Kidney (tissue), 13 donors: ENCODE measurements at regions not wholly inside any gene's neighbourhood (a gene's known extent, or its start where the extent isn't known, plus 50 kb on each side); places are given as distances from the start of the nearest gene placed in this dataset.

Experiments
- DNase-seq, 5 donors: peaks; one replicate each; pipeline ENCODE4 v3.0.0-alpha.2; 2013 to 2020
- FAIRE-seq: peaks from 2 replicates; lab custom pipeline; 2012; peaks lifted over from hg19 to GRCh38; lab: Jason Lieb, UNC
- H3K27ac ChIP-seq, 2 donors: one replicate each; pipeline ENCODE4 v1.7.0; 2013; ENCODE audit warnings: low read depth in 2 of 2, low read length in 2 of 2, inconsistent platforms in 1 of 2
- H3K27me3 ChIP-seq: one replicate; pipeline ENCODE4 v1.7.1; 2013; ENCODE audit warnings: low read length, inconsistent platforms; ENCODE audit not compliant: control insufficient read depth, insufficient read depth
- H3K36me3 ChIP-seq, 3 donors: one replicate each; pipeline versions ENCODE4 v1.7.0 to v1.7.1; 2013; ENCODE audit warnings: low read length in 3 of 3, control low read depth in 1 of 3, inconsistent platforms in 1 of 3; ENCODE audit not compliant: insufficient read depth in 3 of 3, control insufficient read depth in 2 of 3
- H3K4me1 ChIP-seq, 3 donors: one replicate each; pipeline versions ENCODE4 v1.7.0 to v1.7.1; 2013; ENCODE audit warnings: low read length in 3 of 3, inconsistent platforms in 1 of 3, low read depth in 1 of 3; ENCODE audit not compliant: control insufficient read depth in 2 of 3, insufficient read depth in 2 of 3
- H3K4me3 ChIP-seq, 3 donors: one replicate each; pipeline versions ENCODE4 v1.7.0 to v1.8.1; 2013; ENCODE audit warnings: low read length in 3 of 3, control low read depth in 1 of 3, inconsistent platforms in 1 of 3
- H3K9ac ChIP-seq, 3 donors: one replicate each; pipeline versions ENCODE4 v1.7.0 to v1.7.1; 2013; ENCODE audit warnings: low read length in 3 of 3, control low read depth in 1 of 3, inconsistent platforms in 1 of 3
- H3K9me3 ChIP-seq, 3 donors: one replicate each; pipeline versions ENCODE4 v1.7.0 to v1.7.1; 2013; ENCODE audit warnings: low read length in 3 of 3, control low read depth in 1 of 3, inconsistent platforms in 1 of 3; ENCODE audit not compliant: control insufficient read depth in 2 of 3, insufficient read depth in 1 of 3
- intact Hi-C: fragments of 100-400 bp; cut with DNase I; formaldehyde crosslinking; loops from one replicate; pipeline ENCODE4 v1.11.1; 2022
- TF ChIP-seq, protein P1 (sequence below): IDR thresholded peaks from 3 replicates; pipeline ENCODE4 v1.5.1; 2012; ENCODE audit warnings: mild to moderate bottlenecking, moderate library complexity, borderline replicate concordance; ENCODE audit not compliant: insufficient read depth; ENCODE audit errors: extremely low read depth
- donor health status: control.
- donor health status: control.
- donor health status: control.
- donor health status: control.
- donor health status: control.
- donor health status: DM: yes; HTN: yes; CAD: no.
- donor health status: Normal renal cell carcinoma (clear cell type).

DNA sequence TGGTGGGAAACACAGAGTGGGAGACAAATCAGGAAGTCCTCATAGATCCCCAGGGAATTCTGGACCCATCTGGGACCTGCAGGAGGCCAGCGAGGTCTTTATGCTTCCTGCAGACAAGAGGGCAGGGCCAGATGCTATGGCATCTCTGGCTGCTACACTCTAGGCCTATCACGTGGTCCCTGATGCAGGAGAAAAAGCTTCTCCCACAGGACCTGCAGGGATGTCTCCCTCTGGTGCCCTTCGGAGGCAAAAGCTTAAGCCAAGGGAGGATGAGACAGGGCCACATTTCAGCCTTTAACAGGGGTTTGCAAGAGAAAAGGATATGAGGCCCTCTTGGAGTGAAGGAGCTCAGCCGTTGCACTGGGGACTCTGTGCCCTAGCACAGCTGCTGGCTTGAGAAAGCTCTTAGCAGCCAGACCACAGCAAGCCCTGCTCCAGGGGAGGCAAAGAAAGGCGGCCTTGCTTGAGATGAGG lies 243.0 kb downstream of the C1orf94 start:
- TF ChIP-seq, protein P1, sequence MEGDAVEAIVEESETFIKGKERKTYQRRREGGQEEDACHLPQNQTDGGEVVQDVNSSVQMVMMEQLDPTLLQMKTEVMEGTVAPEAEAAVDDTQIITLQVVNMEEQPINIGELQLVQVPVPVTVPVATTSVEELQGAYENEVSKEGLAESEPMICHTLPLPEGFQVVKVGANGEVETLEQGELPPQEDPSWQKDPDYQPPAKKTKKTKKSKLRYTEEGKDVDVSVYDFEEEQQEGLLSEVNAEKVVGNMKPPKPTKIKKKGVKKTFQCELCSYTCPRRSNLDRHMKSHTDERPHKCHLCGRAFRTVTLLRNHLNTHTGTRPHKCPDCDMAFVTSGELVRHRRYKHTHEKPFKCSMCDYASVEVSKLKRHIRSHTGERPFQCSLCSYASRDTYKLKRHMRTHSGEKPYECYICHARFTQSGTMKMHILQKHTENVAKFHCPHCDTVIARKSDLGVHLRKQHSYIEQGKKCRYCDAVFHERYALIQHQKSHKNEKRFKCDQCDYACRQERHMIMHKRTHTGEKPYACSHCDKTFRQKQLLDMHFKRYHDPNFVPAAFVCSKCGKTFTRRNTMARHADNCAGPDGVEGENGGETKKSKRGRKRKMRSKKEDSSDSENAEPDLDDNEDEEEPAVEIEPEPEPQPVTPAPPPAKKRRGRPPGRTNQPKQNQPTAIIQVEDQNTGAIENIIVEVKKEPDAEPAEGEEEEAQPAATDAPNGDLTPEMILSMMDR = no peak
- H3K4me1 ChIP-seq = no peaks in the 10 kb centered on the region
- H3K9me3 ChIP-seq = no peaks in the 10 kb centered on the region
- H3K36me3 ChIP-seq = no peaks in the 10 kb centered on the region
- no peaks in the 10 kb centered on the region for H3K27me3 ChIP-seq
- no peak for FAIRE-seq
- peak in 4 of 5 donors; percentile 50 to 86 (median 64) for DNase-seq
- intact Hi-C loops = no loop called here
- H3K27ac ChIP-seq = no peak overlapping the region
- no peak overlapping the region for H3K9ac ChIP-seq
- H3K4me3 ChIP-seq = no peak overlapping the region

DNA sequence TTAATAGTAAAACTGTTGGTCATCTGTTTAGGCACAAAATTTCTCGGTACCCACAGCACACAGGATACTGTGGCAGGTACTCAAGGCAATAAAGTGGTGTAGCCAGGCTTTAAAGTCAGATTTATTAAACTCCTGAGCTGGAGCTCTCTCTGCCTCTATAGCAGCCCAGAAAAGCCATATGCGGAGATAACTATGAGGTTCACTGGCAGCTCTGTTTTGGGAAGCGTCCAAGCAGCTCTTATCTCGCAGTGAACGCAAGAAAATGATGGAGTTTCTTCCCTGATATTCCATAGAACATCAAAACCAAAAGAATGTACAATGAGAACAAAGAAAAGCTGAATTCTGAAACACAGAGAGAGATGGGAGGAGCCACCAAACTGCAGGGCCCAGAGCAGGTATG lies 248.3 kb downstream of the C1orf94 start:
- Histone ChIP-seq H3K36me3 (no peaks in the 10 kb centered on the region), H3K27ac (no peak overlapping the region), H3K4me1 (no peaks in the 10 kb centered on the region), H3K4me3 (no peak overlapping the region), H3K27me3 (no peaks in the 10 kb centered on the region), H3K9me3 (no peaks in the 10 kb centered on the region), H3K9ac (no peak overlapping the region)
- intact Hi-C loops = no loop called here
- TF ChIP-seq, protein P1 = no peak
- FAIRE-seq = no peak
- DNase-seq = no peak

DNA sequence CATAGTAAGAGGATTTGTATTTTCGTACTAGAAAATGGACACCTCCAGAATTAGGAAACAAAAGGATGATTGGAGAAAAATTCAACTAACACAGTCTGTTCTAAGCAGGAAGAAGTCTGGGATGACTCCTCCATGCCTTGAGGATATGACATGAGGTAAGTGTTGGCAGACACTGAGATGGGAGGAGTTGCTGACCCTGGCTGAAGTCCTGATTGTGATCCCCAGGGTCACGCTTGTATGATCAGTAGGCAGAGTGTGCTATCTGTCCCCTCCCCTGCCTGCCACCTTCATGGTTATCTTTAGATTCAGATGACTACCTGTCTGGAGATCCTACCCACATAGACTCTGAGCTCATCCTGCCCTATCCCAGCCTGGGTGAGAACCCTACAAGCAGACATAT lies 249.1 kb downstream of the C1orf94 start:
- Histone ChIP-seq H3K9me3 (no peaks in the 10 kb centered on the region), H3K4me1 (no peaks in the 10 kb centered on the region), H3K9ac (no peak overlapping the region), H3K4me3 (no peak overlapping the region), H3K36me3 (no peaks in the 10 kb centered on the region), H3K27me3 (no peaks in the 10 kb centered on the region), H3K27ac (no peak overlapping the region)
- no peak for FAIRE-seq
- intact Hi-C loops = no loop called here
- no peak for DNase-seq
- TF ChIP-seq, protein P1 = no peak

DNA sequence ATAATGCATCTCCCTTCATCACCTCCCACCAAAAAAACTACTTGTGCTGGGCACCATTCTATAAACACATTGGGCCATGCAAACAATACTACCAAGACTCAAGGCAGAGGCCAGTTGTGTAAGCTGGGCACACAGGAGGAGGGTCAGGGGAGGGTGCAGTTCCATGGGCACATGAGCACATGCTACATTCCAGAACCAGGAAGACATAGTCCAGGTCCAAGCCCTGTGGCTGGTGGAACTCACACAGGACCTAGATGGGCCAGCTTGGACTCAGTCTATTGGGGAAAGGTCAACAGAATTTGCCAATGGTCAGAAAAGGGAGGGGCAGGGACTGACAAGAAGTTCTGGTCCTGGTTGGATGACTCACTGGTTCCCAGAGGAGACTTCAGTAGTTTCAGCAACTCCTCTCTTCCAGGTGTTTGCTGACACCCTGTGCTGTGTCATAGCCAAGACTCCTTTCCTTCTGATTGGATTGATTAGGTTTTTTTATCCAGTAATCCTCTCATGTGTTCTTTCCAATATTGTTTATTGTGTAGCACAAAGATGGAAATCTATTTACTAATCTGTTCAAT lies 249.7 kb downstream of the C1orf94 start:
- intact Hi-C loops = no loop called here
- Histone ChIP-seq H3K27ac (no peak overlapping the region), H3K4me1 (no peaks in the 10 kb centered on the region), H3K4me3 (no peak overlapping the region), H3K27me3 (no peaks in the 10 kb centered on the region), H3K9me3 (no peaks in the 10 kb centered on the region), H3K9ac (no peak overlapping the region), H3K36me3 (no peaks in the 10 kb centered on the region)
- TF ChIP-seq, protein P1 = no peak
- DNase-seq (no peak), FAIRE-seq (no peak)
